Ammon's horn (tissue), 1 donor: ENCODE measurements at regions not wholly inside any gene's neighbourhood (a gene's known extent, or its start where the extent isn't known, plus 50 kb on each side); places are given as distances from the start of the nearest gene placed in this dataset.

Source experiments
- DNase-seq: peaks from one replicate; pipeline ENCODE4 v3.0.0-alpha.2; 2016; ENCODE audit warnings: low spot score

- no peak for DNase-seq
Measured at GRCh38 chr21:27646691-27647090, 679.8 kb upstream of the ADAMTS5 start.

- DNase-seq: no peak
Measured at GRCh38 chr21:27646056-27646455, 679.2 kb upstream of the ADAMTS5 start.

DNA sequence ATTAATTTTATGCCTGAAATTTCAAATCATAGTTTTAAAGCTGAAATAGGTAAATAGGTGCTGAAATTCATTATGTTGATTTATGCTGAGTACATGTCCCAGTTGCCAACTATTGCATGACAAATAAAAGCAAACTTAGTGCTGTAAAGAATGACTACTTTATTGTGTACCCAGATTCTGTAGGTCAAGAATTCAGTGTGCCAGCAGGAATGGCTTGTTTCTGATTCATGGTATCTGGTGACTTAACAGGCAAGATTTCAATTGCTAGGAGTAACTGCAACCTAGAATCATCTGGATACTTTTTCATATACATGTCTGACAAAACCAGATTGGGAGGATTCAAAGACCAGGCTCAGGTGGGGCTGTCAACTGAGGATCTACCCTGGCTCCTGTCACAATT lies 678.4 kb upstream of the ADAMTS5 start:
- DNase-seq: no peak

GRCh38 chr21:27643326-27643725 lies 676.4 kb upstream of the ADAMTS5 start:
- no peak for DNase-seq

DNA sequence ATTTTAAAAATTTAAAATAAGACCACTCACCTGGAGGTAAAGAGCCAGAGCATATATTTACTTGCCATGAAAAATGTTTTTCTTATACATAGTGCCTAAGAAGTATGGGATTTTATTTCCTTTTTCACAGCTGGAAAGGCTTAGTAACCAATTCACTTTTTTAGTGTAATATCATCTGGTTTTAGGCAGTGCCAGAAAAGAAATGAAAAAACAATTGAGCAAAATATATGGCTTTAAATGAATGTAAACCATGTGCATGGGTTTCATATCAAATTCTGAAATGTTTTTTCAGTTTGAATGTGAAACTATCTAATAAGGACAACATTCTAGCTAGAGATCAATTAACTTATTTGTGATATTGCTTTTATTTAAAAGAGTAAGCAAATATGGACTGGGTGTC lies 672.4 kb upstream of the ADAMTS5 start:
- DNase-seq: no peak

- no peak for DNase-seq
Measured at GRCh38 chr21:27636656-27637055, 669.8 kb upstream of the ADAMTS5 start.

GRCh38 chr21:27633631-27634030 lies 666.7 kb upstream of the ADAMTS5 start:
- DNase-seq: no peak

DNA sequence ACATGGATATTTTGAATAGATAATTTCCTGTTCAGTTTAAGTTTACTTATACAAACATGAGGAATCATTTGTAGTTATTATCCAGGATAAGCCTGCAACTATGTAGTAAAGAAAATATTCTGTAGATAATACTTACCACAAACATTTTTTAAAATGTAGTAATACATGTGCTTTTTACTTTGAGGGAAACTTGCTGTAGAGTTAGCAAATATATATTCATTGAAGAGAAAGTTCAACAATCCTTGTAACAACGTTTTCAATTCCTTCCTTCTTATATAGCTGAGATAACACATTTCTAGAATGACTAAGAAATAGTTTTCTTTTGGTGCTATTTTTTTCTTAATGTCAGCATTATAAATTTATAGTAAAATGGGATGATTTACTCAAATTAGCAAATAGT lies 664.6 kb upstream of the ADAMTS5 start:
- DNase-seq: no peak

- DNase-seq: no peak
Measured at GRCh38 chr21:27622631-27623030, 655.7 kb upstream of the ADAMTS5 start.

DNA sequence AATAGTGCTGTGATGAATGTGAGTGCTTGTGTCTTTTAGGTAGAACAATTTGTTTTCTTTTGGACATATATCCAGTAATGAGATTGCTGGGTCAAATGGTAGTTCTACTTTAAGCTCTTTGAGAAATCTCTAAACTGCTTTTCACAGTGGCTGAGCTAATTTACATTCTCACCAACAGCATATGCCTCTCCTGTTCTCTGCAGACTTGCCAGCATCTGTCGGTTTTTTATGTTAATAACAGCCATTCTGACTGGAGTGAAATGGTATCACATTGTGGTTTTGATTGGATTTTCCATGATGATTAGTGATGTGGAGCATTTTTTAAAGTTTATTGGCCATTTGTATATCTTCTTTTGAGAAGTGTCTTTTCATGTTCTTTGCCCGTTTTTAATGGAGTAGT lies 647.3 kb upstream of the ADAMTS5 start:
- no peak for DNase-seq

DNA sequence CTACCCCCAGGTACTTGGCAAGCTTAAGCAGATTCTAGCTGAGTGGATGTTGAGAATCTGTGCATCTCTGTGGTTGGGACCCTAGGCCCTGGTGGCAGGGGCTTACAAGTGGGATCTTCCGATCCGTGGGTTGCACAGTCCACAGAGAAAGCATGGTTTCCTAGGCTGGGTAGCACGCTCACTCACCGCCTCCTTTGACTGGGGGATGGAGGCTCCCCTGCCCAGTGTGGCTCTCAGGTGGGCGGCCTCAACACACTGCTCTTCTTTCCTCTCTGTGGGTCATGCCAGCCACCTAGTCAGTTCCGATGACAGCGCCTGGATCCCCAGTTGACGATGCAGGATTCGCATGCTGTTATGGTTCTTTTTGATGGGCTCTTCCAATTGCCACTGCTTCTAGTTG lies 639.5 kb upstream of the ADAMTS5 start:
- DNase-seq: no peak

GRCh38 chr21:27596196-27596595 lies 629.3 kb upstream of the ADAMTS5 start:
- DNase-seq: no peak

DNA sequence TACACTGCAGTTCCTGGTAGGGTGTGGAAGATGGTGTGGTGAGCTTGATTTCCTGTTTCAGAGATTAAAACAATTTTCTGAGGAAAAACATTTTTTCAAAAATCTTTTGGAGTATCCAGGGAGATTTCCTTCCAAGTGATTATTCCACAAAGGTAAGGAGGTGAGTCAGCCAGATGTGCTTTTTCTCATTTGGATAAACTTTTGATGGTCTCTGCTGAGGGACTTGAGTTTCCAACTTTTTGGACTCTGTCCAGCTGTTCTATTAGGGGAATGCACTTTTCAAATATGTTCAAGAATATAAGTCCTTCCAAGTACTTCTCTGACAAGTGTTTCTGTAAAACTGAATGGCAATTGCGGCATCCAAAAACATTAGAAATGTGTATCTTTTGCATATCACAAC lies 628.8 kb upstream of the ADAMTS5 start:
- DNase-seq: no peak

GRCh38 chr21:27590271-27590670 lies 623.4 kb upstream of the ADAMTS5 start:
- DNase-seq: no peak

- no peak for DNase-seq
Measured at GRCh38 chr21:27589781-27590180, 622.9 kb upstream of the ADAMTS5 start.

GRCh38 chr21:27586986-27587385 lies 620.1 kb upstream of the ADAMTS5 start:
- no peak for DNase-seq

DNA sequence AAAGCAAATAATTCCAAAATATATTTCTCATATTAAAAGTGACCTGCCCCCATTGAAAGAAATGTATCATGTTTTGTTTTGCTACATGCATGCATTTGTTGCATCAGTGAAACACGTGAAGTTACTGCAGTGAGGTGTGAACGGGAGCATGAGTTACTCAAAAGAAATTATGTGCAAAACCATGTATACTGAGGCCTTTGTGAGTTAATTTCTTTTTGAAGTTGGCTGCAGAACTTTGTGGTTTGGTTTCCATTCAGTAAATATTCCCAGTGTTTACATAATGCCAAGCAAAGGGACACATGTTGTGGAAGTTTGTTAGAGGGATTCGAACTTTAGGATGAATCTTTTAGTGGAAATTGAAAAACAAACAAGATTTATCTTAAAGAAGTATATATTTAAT lies 619.4 kb upstream of the ADAMTS5 start:
- DNase-seq: no peak

GRCh38 chr21:27584256-27584655 lies 617.4 kb upstream of the ADAMTS5 start:
- no peak for DNase-seq

- DNase-seq: no peak
Measured at GRCh38 chr21:27582948-27583430, 616.1 kb upstream of the ADAMTS5 start.

GRCh38 chr21:27582246-27582947 lies 615.5 kb upstream of the ADAMTS5 start:
- no peak for DNase-seq

DNA sequence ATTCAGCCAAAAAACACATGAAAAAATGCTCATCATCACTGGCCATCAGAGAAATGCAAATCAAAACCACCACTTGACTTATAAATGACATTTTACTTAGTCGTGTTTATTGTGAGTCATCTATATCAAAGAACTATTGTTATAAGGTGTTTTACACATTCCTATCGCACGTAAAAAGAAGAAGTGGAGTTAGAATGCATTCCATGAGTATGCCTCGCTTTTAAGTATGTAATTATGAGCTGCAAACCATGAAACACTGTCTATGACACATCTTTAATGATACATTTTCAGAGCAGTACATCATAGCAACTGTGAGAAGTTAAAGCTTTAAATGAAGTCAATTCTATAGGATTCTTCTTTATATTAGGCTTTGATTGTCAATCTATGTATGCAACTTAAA lies 614.3 kb upstream of the ADAMTS5 start:
- no peak for DNase-seq

GRCh38 chr21:27580276-27580675 lies 613.4 kb upstream of the ADAMTS5 start:
- no peak for DNase-seq

DNA sequence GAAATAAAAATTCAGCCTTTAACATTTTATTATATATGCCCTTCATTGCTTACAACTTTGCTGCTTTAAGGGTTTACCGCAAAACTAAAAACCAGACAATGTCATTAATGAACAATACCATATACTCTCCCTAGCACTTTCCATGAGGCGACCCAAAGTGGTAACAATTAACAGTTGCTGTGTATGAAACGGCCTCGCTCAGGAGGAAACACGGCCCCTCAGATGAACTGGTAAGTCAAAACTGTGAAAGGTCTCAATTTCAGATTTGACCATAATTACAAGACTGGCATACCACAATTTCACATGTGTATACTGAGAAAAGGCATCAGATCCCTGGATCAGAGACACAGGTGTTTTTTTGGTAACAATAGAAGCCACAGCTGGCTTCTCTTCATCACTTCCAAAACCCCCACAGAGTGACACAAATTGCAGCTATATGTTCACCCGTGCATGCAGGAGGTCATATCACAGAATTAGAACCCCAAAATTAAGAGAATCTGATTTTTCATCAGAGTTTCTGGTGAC lies 611.9 kb upstream of the ADAMTS5 start:
- DNase-seq: no peak

- no peak for DNase-seq
Measured at GRCh38 chr21:27572696-27573095, 605.8 kb upstream of the ADAMTS5 start.
